H9 (cell line): ENCODE measurements at regions not wholly inside any gene's neighbourhood (a gene's known extent, or its start where the extent isn't known, plus 50 kb on each side); places are given as distances from the start of the nearest gene placed in this dataset.

Source experiments
- DNase-seq: peaks from one replicate; pipeline ENCODE4 v3.0.0-alpha.2; 2017
- H2AFZ ChIP-seq: one replicate; pipeline ENCODE4 v1.6.1; 2013; ENCODE audit warnings: mild to moderate bottlenecking, low read length, control low read depth, moderate library complexity
- H2AK5ac ChIP-seq: 2 replicates; pipeline ENCODE4 v1.6.1; 2013; ENCODE audit warnings: low read length, control low read depth, mixed read lengths; ENCODE audit not compliant: insufficient read length
- H2BK120ac ChIP-seq: one replicate; pipeline ENCODE4 v1.6.1; 2013; ENCODE audit warnings: low read depth, mild to moderate bottlenecking, low read length, control low read depth, inconsistent platforms; ENCODE audit not compliant: poor library complexity, severe bottlenecking
- H2BK12ac ChIP-seq: 2 replicates; pipeline ENCODE4 v1.6.1; 2013; ENCODE audit warnings: low read length, control low read depth, mixed read lengths, low read depth; ENCODE audit not compliant: insufficient read length
- H2BK15ac ChIP-seq: 2 replicates; pipeline ENCODE4 v1.6.1; 2013; ENCODE audit warnings: low read depth, low read length, control low read depth
- H2BK20ac ChIP-seq: one replicate; pipeline ENCODE4 v1.6.1; 2013; ENCODE audit warnings: low read depth, mild to moderate bottlenecking, low read length, control low read depth, inconsistent platforms; ENCODE audit not compliant: poor library complexity, severe bottlenecking
- H2BK5ac ChIP-seq: 2 replicates; pipeline ENCODE4 v1.6.1; 2013; ENCODE audit warnings: low read length, control low read depth, mixed read lengths; ENCODE audit not compliant: insufficient read length
- H3K14ac ChIP-seq: 2 replicates; pipeline ENCODE4 v1.6.1; 2013; ENCODE audit warnings: low read length, control low read depth; ENCODE audit not compliant: insufficient read depth
- H3K18ac ChIP-seq: 2 replicates; pipeline ENCODE4 v1.6.1; 2013; ENCODE audit warnings: low read depth, mild to moderate bottlenecking, mixed read lengths, low read length, control low read depth; ENCODE audit not compliant: insufficient read length
- H3K23ac ChIP-seq: 2 replicates; pipeline ENCODE4 v1.6.1; 2013; ENCODE audit warnings: low read length, control low read depth, mixed read lengths, low read depth; ENCODE audit not compliant: insufficient read length
- H3K23me2 ChIP-seq: 2 replicates; pipeline ENCODE4 v1.6.1; 2013; ENCODE audit warnings: low read depth, mild to moderate bottlenecking, mixed read lengths, low read length, control low read depth; ENCODE audit not compliant: insufficient read length, poor library complexity, severe bottlenecking
- H3K27ac ChIP-seq: 2 replicates; pipeline ENCODE4 v1.5.1; 2013; ENCODE audit warnings: low read length, control low read depth, mixed read lengths, low read depth; ENCODE audit not compliant: insufficient read length
- H3K27me3 ChIP-seq: 2 replicates; pipeline ENCODE4 v1.6.1; 2013; ENCODE audit warnings: low read length, control low read depth, inconsistent platforms; ENCODE audit not compliant: insufficient read depth
- H3K4ac ChIP-seq: 2 replicates; pipeline ENCODE4 v1.6.1; 2013; ENCODE audit warnings: low read depth, mild to moderate bottlenecking, control low read depth, inconsistent platforms, low read length, moderate library complexity
- H3K4me1 ChIP-seq: 2 replicates; pipeline ENCODE4 v1.6.1; 2013; ENCODE audit warnings: low read length, control low read depth, inconsistent platforms; ENCODE audit not compliant: insufficient read depth
- H3K4me2 ChIP-seq: 2 replicates; pipeline ENCODE4 v1.6.1; 2013; ENCODE audit warnings: low read length, control low read depth, mixed read lengths; ENCODE audit not compliant: insufficient read length, insufficient read depth
- H3K56ac ChIP-seq: 2 replicates; pipeline ENCODE4 v1.6.1; 2013; ENCODE audit warnings: low read depth, mild to moderate bottlenecking, mixed read lengths, low read length, control low read depth; ENCODE audit not compliant: insufficient read length
- H3K79me1 ChIP-seq: 2 replicates; pipeline ENCODE4 v1.6.1; 2013; ENCODE audit warnings: low read depth, mild to moderate bottlenecking, moderate library complexity, low read length, control low read depth, inconsistent platforms; ENCODE audit not compliant: insufficient read depth, poor library complexity, severe bottlenecking
- H3K79me2 ChIP-seq: 2 replicates; pipeline ENCODE4 v1.6.1; 2013; ENCODE audit warnings: low read length, control low read depth, inconsistent platforms; ENCODE audit not compliant: insufficient read depth
- H3K9ac ChIP-seq: 2 replicates; pipeline ENCODE4 v1.6.1; 2013; ENCODE audit warnings: low read length, control low read depth, mixed read lengths; ENCODE audit not compliant: insufficient read length; ENCODE audit errors: extremely low read depth
- H3K9me3 ChIP-seq: one replicate; pipeline ENCODE4 v1.6.1; 2013; ENCODE audit warnings: low read depth, low read length, inconsistent platforms; ENCODE audit not compliant: control insufficient read depth
- H3T11ph ChIP-seq: one replicate; pipeline ENCODE4 v1.6.1; 2013; ENCODE audit warnings: mild to moderate bottlenecking, low read length, control low read depth, inconsistent platforms
- H4K20me1 ChIP-seq: one replicate; pipeline ENCODE4 v1.6.1; 2013; ENCODE audit not compliant: control insufficient read depth, insufficient read length, insufficient read depth
- H4K5ac ChIP-seq: 2 replicates; pipeline ENCODE4 v1.6.1; 2013; ENCODE audit warnings: low read depth, mild to moderate bottlenecking, mixed read lengths, low read length, control low read depth; ENCODE audit not compliant: insufficient read length
- H4K8ac ChIP-seq: replicated peaks from 2 replicates; pipeline ENCODE4 v1.6.1; 2013; ENCODE audit warnings: low read length, control low read depth, mixed read lengths, low read depth; ENCODE audit not compliant: insufficient read length
- H4K91ac ChIP-seq: 2 replicates; pipeline ENCODE4 v1.6.1; 2013; ENCODE audit warnings: low read depth, mild to moderate bottlenecking, moderate library complexity, mixed read lengths, low read length, control low read depth; ENCODE audit not compliant: insufficient read length
- H3K27ac Mint-ChIP-seq, 3 experiments: 2 replicates in 2 of 3; 3 replicates in 1 of 3; pipeline ENCODE4 v1.8.0; 2020 to 2021; ENCODE audit warnings: mixed read lengths in 3 of 3, mild to moderate bottlenecking in 1 of 3, moderate library complexity in 1 of 3
- H3K27me3 Mint-ChIP-seq: 2 replicates; pipeline ENCODE4 v1.8.0; 2021; ENCODE audit warnings: low read depth, mild to moderate bottlenecking, moderate library complexity, mixed read lengths
- H3K36me3 Mint-ChIP-seq, 3 experiments: 2 replicates in 2 of 3; 3 replicates in 1 of 3; pipeline ENCODE4 v1.8.0; 2020 to 2021; ENCODE audit warnings: low read depth in 3 of 3, mixed read lengths in 3 of 3; ENCODE audit not compliant: insufficient read depth in 1 of 3
- H3K4me1 Mint-ChIP-seq, 2 experiments: 2 replicates each; pipeline ENCODE4 v1.8.0; 2020; ENCODE audit warnings: mixed read lengths in 2 of 2
- H3K4me3 Mint-ChIP-seq, 2 experiments: 2 replicates in 1 of 2; 3 replicates in 1 of 2; pipeline ENCODE4 v1.8.0; 2020 to 2021; ENCODE audit warnings: mild to moderate bottlenecking in 2 of 2, mixed read lengths in 2 of 2, moderate library complexity in 1 of 2
- H3K9me3 Mint-ChIP-seq, 2 experiments: 2 replicates in 1 of 2; 3 replicates in 1 of 2; pipeline ENCODE4 v1.8.0; 2020; ENCODE audit warnings: mild to moderate bottlenecking in 2 of 2, mixed read lengths in 2 of 2, moderate library complexity in 1 of 2
- CTCF ChIP-seq: fragments of 200-600 bp; sonication (generic); conservative IDR thresholded peaks from 3 replicates; pipeline ENCODE4 v1.8.0; 2021; ENCODE audit warnings: antibody characterized with exemption, mild to moderate bottlenecking
- WGBS: extraction: QIAGEN DNeasy Blood & Tissue Kit; methylation state at CpG from one replicate; pipeline ENCODE4 v1.1.7; 2013; ENCODE audit warnings: missing lambda C conversion rate, low lambda C conversion rate, mixed read lengths; ENCODE audit not compliant: insufficient read length; ENCODE audit errors: extremely low coverage; 5-methylcytosine and 5-hydroxymethylcytosine counted together

- H4K5ac ChIP-seq = no peak overlapping the region
- no peak overlapping the region for H2BK5ac ChIP-seq
- H3K36me3 Mint-ChIP-seq = no peaks in the 10 kb centered on the region
- no peak overlapping the region for H4K91ac ChIP-seq
- H2BK15ac ChIP-seq = no peak overlapping the region
- H3T11ph ChIP-seq = no peak overlapping the region
- no peak overlapping the region for H2AFZ ChIP-seq
- no peak overlapping the region for H3K18ac ChIP-seq
- no peak overlapping the region for H3K23ac ChIP-seq
- TF ChIP-seq CTCF = no peak
- no peak overlapping the region for H3K14ac ChIP-seq
- no peak overlapping the region for H2BK12ac ChIP-seq
- no peak overlapping the region for H2BK120ac ChIP-seq
- H3K27ac Mint-ChIP-seq = no peak overlapping the region
- no peaks in the 10 kb centered on the region for H3K79me1 ChIP-seq
- no peaks in the 10 kb centered on the region for H3K9me3 ChIP-seq
- no peak overlapping the region for H3K27ac ChIP-seq
- H3K4me1 ChIP-seq = no peaks in the 10 kb centered on the region
- H3K27me3 ChIP-seq = no peaks in the 10 kb centered on the region
- H3K9ac ChIP-seq = no peak overlapping the region
- WGBS = no CpG with 5 or more reads among the region's 1 CpG
- H3K4me3 Mint-ChIP-seq = no peak overlapping the region
- no peak for DNase-seq
- H4K8ac ChIP-seq = no peak overlapping the region
- peaks cover 14% of the 10 kb centered on the region in 2 experiments for H3K4me1 Mint-ChIP-seq
- H3K23me2 ChIP-seq = no peaks in the 10 kb centered on the region
- H3K56ac ChIP-seq = no peak overlapping the region
- no peaks in the 10 kb centered on the region; a peak in 2 of 5 replicates for H3K9me3 Mint-ChIP-seq
- H4K20me1 ChIP-seq = no peaks in the 10 kb centered on the region
- H3K4ac ChIP-seq = no peak overlapping the region
- H3K79me2 ChIP-seq = no peaks in the 10 kb centered on the region
- no peak overlapping the region for H2BK20ac ChIP-seq
- H3K4me2 ChIP-seq = no peak overlapping the region
- no peak overlapping the region for H2AK5ac ChIP-seq
- H3K27me3 Mint-ChIP-seq = peaks cover 37% of the 10 kb centered on the region
Observed at GRCh38 chr3:79937567-79937966, 169.8 kb upstream of the ROBO1 start.
